ENCODE measurements at regions not wholly inside any gene's neighbourhood (a gene's known extent, or its start where the extent isn't known, plus 50 kb on each side); places are given as distances from the start of the nearest gene placed in this dataset.
A peak's percentile ranks its signal among the peaks of the same experiment; 100 is the strongest.

DNA sequence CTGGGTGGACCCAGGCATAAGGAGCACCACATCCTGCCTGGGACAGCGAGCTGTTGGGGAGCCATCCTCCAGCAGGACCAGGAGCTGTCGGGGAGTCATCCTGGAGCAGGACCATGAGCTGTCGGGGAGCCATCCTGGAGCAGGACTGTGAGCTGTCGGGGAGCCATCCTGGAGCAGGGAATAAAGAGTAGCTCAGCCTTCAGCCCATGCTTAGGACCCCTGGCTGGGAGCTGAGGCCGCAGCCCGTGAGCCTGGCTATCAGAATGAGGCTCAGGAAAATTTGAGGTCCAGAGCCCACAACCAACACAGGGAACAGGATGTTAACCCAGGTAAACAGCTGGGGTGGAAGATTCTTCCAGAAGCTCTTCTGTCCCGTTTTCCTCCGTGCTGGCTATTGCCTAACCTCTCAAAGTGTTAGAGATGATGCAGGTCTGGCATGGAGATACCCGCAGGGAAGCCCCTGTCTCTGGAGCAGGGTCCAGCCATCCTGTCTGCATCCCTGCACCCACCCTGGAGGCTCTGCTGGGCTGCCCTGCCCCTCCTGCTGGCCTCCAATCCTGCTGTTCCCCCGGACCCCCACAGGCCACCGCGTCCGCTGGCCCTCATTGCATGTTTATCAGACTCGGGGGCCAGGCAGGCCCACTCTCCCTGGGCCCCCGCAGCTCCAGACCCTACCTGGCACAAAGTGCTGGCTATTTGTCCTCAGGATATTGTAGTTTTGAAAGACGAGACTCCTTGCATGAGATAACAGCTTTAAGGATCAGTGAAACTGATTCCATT lies 243.5 kb upstream of the MYT1L start:
- TF ChIP-seq, protein P1, sequence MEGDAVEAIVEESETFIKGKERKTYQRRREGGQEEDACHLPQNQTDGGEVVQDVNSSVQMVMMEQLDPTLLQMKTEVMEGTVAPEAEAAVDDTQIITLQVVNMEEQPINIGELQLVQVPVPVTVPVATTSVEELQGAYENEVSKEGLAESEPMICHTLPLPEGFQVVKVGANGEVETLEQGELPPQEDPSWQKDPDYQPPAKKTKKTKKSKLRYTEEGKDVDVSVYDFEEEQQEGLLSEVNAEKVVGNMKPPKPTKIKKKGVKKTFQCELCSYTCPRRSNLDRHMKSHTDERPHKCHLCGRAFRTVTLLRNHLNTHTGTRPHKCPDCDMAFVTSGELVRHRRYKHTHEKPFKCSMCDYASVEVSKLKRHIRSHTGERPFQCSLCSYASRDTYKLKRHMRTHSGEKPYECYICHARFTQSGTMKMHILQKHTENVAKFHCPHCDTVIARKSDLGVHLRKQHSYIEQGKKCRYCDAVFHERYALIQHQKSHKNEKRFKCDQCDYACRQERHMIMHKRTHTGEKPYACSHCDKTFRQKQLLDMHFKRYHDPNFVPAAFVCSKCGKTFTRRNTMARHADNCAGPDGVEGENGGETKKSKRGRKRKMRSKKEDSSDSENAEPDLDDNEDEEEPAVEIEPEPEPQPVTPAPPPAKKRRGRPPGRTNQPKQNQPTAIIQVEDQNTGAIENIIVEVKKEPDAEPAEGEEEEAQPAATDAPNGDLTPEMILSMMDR (IDR thresholded peaks at IDR 0.05; ENCODE audit: insufficient read depth, missing control alignments): no peak
- FAIRE-seq (no peak), DNase-seq (ENCODE audit: insufficient read length, low spot score) (no peak)

DNA sequence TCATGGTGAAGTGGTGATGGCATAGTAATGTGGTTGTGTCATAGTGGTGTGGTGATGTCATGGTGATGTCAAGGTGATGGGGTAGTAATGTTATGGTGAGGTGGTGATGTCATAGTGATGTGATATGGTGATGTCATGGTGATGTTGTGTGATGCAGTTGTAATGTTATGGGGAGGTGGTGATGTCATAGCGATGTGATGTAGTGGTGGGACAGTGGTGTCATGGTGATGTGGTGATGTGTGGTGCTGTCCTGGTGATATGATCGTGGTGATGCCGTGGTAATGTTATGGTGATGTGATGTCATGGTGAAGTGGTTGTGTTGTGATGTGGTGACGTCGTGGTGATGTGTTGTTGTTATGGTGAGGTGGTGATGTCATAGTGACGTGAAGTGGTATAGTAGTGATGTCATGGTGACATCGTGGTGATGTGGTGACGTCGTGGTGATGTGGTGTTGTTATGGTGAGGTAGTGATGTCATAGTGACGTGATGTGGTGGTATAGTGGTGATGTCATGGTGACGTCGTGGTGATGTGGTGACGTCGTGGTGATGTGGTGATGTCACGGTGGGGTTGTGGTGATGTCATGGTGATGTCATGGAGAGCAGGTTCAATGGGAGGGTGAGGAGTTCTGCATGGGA lies 242.7 kb upstream of the MYT1L start:
- DNase-seq (ENCODE audit: insufficient read length, low spot score) (no peak), FAIRE-seq (no peak)
- TF ChIP-seq, protein P1 (IDR thresholded peaks at IDR 0.05; ENCODE audit: insufficient read depth, missing control alignments): no peak

DNA sequence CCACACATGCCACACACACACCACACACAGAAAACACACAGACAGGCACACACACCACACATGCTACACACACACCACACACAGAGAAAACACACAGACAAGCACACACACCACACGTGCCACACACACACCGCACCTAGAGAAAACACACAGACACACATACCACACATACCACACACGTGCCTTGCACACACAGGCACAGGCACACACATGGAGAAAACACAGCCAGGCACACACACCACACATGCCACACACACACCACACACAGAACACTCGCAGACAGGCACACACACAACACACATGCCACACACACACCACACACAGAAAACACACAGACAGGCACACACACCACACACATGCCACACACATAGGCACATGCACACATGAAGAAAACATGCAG lies 242.1 kb upstream of the MYT1L start:
- FAIRE-seq: peak; percentile 77
- no peak for DNase-seq (ENCODE audit: insufficient read length, low spot score)
- TF ChIP-seq, protein P1 (IDR thresholded peaks at IDR 0.05; ENCODE audit: insufficient read depth, missing control alignments): no peak

DNA sequence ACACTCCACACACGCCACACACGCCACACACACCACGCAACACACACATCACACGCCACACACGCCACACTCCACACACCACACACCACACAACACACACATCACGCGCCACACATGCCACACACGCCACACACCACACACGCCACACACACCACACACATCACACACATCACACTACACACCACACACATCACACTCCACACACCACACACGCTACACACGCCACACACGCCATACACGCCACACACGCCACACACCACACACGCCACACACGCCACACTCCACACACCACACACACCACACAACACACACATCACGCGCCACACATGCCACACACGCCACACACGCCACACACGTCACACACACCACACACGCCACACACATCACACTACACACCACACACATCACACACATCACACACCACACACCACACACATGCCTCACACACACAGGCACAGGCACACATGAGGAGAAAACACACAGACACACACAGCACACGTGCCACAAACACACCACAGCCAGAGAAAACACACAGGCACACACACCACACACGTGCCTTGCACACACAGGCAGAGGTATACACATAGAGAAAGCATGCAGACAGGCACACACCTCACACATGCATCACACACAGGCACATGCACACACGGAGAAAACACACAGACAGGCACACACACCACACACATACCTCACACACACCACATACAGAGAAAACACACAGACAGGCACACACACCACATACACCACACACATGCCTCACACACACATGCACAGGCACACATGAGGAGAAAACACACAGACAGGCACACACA lies 241.5 kb upstream of the MYT1L start:
- DNase-seq (ENCODE audit: insufficient read length, low spot score) (no peak), FAIRE-seq (no peak)
- TF ChIP-seq, protein P1 (IDR thresholded peaks at IDR 0.05; ENCODE audit: insufficient read depth, missing control alignments): no peak

DNA sequence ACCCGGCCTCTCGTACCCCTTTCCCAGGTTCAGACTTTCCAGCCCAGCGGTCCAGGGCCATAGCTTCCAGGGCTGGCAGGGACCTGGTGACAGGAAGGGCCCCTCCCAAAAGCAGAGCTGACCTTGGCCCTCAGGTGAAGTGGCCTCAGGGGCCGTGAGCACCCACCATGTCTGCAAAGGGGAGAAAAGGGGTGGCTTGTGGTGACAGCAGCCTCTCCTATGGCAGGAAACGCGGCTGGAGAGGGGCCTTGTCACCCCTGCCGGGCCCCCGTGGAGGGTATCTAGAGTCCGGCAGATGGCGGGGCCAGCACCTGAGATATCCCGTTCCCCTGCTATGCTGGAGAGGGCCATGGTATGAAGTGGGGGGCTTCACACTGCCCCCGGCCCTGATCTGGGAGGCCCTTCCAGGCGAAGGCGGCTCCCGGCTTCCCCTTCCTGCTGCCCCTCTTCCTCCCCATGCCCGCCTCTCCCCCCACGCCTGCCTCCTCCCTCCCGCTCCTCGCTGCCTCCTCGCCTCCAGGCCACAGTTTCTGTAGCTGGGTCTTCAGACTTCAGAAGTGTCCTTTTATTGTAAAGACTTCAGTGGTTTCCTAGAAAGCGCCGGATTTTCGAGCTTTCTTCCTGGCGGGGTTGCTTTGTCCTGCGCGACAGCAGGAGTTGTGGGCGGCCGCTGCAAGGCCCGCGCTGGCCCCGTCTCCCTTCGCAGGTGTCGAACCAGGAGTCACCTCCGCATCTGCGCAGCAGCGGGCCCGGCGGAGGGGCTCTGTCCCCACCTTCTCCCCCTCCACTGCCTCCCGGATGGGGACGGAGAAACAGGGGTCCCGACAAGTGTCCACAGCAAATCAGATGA lies 240.5 kb upstream of the MYT1L start:
- TF ChIP-seq, protein P1 (IDR thresholded peaks at IDR 0.05; ENCODE audit: insufficient read depth, missing control alignments): no peak
- DNase-seq (ENCODE audit: insufficient read length, low spot score) (no peak), FAIRE-seq (no peak)

DNA sequence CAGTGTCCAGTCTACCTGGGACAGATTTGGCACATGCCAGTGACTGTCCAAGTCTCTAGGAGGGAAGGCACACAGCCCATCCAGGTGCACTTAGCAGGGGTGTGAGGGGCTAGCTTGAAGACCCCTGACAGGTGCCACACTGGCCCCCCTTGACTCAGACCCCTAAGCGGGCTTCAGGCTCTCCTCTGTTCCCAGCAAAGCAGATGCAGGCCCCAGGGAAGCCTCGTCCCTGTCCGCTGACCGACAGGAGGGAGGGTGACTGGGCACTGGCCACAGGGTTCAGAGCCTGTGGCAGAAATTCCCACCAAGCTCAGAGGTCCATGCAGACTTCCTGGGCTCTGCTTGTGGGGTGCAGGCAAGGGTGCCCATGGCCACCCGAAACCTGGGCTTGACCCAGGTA lies 239.8 kb upstream of the MYT1L start:
- FAIRE-seq (no peak), DNase-seq (ENCODE audit: insufficient read length, low spot score) (no peak)
- TF ChIP-seq, protein P1 (IDR thresholded peaks at IDR 0.05; ENCODE audit: insufficient read depth, missing control alignments): no peak

Data from D721Med (cell line).